GM12865 (cell line): ENCODE measurements at regions not wholly inside any gene's neighbourhood (a gene's known extent, or its start where the extent isn't known, plus 50 kb on each side); places are given as distances from the start of the nearest gene placed in this dataset.
"Not testable (repeated sequence)": the region's sequence is repeated elsewhere in the genome, so short reads cannot be mapped to it uniquely, and the experiment has no call there.

Experiments used
- DNase-seq: peaks from one replicate; pipeline ENCODE4 v3.0.0; 2010; ENCODE audit warnings: low read depth
- H3K4me3 ChIP-seq: 2 replicates; pipeline ENCODE4 v1.5.1; 2011; ENCODE audit warnings: mild to moderate bottlenecking, low read depth, low read length, control low read depth
- TF ChIP-seq, protein P1 (sequence below): IDR thresholded peaks from 2 replicates; pipeline ENCODE4 v1.5.1; 2011; ENCODE audit warnings: low read length, control low read depth, low read depth, inconsistent platforms; ENCODE audit not compliant: insufficient read depth; ENCODE audit errors: missing control alignments

DNA sequence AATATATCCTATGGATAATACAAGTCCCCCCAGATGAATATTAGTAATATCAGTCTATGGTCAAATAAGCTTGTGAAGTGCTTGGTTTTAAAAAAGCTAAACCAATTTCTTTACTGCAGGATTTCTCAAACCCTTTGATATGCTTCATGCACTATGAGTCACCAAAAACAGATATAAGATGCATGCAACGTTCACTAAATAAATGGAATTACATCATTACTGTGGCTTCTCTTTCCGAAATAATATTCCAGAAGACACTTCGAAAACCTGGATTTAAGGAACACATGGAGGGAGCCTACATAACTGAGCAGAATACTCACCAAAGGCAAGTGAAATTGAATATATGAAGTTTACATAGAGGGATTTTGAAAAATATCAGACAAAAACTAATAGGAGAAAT is 126.3 kb upstream of the ABI3BP start:
- H3K4me3 ChIP-seq: no peak overlapping the region
- DNase-seq: no peak
- TF ChIP-seq, protein P1, sequence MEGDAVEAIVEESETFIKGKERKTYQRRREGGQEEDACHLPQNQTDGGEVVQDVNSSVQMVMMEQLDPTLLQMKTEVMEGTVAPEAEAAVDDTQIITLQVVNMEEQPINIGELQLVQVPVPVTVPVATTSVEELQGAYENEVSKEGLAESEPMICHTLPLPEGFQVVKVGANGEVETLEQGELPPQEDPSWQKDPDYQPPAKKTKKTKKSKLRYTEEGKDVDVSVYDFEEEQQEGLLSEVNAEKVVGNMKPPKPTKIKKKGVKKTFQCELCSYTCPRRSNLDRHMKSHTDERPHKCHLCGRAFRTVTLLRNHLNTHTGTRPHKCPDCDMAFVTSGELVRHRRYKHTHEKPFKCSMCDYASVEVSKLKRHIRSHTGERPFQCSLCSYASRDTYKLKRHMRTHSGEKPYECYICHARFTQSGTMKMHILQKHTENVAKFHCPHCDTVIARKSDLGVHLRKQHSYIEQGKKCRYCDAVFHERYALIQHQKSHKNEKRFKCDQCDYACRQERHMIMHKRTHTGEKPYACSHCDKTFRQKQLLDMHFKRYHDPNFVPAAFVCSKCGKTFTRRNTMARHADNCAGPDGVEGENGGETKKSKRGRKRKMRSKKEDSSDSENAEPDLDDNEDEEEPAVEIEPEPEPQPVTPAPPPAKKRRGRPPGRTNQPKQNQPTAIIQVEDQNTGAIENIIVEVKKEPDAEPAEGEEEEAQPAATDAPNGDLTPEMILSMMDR: no peak

DNA sequence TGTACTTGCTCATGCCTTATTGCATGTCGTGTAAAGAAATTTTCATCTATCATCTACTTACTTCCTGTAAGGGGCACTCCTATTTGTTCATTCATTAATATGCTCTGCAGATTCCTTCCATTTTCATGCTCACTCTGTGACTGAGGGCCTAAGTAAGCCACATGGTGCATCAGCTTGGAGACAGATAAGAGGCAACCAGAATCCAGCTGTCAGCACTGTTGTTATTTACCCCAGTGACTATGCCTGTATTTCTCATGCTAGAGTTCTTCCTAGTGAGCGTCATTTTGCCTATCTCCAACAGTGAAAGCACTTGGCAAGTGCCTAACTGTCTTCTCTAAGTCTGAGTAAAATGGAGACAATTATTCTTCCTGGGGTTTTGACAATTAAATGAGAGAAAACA is 124.8 kb upstream of the ABI3BP start:
- no peak for DNase-seq
- no peak overlapping the region for H3K4me3 ChIP-seq
- TF ChIP-seq, protein P1: no peak

DNA sequence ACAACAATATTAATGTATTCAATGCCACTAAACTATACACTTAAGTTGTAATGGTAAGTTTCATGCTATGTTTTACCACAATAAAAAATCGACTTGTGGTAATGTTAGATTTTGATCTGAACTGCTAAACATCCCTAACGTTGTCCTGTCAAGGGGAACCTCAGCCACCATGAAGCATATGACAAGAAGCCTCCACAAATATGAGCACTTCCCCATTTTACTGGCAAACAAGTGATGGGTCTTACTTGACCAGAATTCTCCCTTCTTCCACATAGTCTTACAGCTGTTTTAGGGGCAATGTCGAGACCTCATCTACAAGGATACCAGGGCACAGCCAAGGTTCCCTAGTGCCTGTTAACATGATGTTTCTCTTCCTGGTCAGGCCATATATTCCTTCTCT is 124.2 kb upstream of the ABI3BP start:
- H3K4me3 ChIP-seq: no peak overlapping the region
- TF ChIP-seq, protein P1: no peak
- no peak for DNase-seq

DNA sequence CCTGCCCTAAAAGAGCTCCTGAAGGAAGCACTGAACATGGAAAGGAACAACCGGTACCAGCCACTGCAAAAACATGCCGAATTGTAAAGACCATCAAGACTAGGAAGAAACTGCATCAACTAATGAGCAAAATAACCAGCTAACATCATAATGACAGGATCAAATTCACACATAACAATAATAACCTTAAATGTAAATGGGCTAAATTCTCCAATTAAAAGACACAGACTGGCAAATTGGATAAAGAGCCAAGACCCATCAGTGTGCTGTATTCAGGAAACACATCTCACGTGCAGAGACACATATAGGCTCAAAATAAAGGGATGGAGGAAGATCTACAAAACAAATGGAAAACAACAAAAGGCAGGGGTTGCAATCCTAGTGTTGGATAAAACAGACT is 117.1 kb upstream of the ABI3BP start:
- not testable (repeated sequence) for DNase-seq

GRCh38 chr3:101104321-101104720 is 111.1 kb upstream of the ABI3BP start:
- no peak overlapping the region for H3K4me3 ChIP-seq
- DNase-seq: no peak
- TF ChIP-seq, protein P1: no peak

More for the DNA sequence above, 117.1 kb upstream of the ABI3BP start:
- not testable (repeated sequence) for H3K4me3 ChIP-seq

- TF ChIP-seq, protein P1: no peak
- H3K4me3 ChIP-seq: no peak overlapping the region
- no peak for DNase-seq
Observed at GRCh38 chr3:101102678-101103296, 109.6 kb upstream of the ABI3BP start.

DNA sequence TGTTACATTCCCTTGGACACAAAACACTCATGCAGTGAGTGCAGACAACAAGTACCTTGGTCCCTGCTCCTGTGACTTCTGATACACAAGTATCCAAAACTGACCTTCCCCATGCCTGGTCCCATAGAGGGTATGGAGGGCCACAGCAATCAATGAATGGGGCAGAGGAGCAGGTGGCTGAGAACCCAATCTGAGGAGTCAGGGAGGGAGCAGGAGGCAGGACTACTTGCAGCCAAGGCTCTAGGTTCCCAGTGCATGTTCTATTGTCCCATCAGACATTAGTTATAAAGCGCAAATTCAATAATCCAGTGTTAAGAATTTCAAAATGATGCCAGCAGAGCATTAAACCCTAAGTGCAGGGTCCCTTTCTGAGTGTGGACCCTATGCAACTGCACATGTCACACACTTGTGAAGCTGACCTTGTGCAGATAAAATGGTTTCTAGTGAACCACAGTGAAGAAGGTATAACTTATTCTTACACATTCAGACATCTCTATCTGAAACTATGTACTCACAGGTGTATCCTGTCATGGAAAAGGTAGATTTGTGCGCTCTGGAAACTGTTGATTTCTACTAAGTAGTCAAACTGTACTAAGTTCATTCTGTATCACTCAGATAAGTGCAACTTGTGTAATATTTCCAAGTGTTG is 107.3 kb upstream of the ABI3BP start:
- no peak overlapping the region for H3K4me3 ChIP-seq
- DNase-seq: no peak
- TF ChIP-seq, protein P1: no peak
